Liver (tissue), 3 donors: ENCODE measurements at regions not wholly inside any gene's neighbourhood (a gene's known extent, or its start where the extent isn't known, plus 50 kb on each side); places are given as distances from the start of the nearest gene placed in this dataset.

ENCODE experiments used
- ATF3 ChIP-seq: IDR thresholded peaks from 2 replicates; pipeline ENCODE4 v1.6.1; 2016; ENCODE audit warnings: antibody characterized with exemption
- CTCF ChIP-seq: fragments of 150-350 bp; IDR thresholded peaks from 2 replicates; pipeline ENCODE4 v1.5.1; 2017; ENCODE audit warnings: improper control_type of control experiment, low read depth, low read length; ENCODE audit not compliant: missing input control
- EGR1 ChIP-seq, 2 donors: IDR thresholded peaks; 2 replicates each; pipeline ENCODE4 v1.6.1; 2016 to 2018; ENCODE audit warnings: antibody characterized with exemption in 2 of 2, low read depth in 2 of 2
- FOXA1 ChIP-seq: IDR thresholded peaks from 2 replicates; pipeline ENCODE4 v1.6.1; 2016; ENCODE audit warnings: antibody characterized with exemption
- GABPA ChIP-seq, 2 donors: IDR thresholded peaks in 1 of 2; conservative IDR thresholded peaks in 1 of 2; 2 replicates each; pipeline ENCODE4 v1.6.1; 2016; ENCODE audit warnings: antibody characterized with exemption in 2 of 2, mild to moderate bottlenecking in 1 of 2, moderate library complexity in 1 of 2
- JUND ChIP-seq, 2 donors: IDR thresholded peaks; 2 replicates each; pipeline ENCODE4 v1.6.1; 2016; ENCODE audit warnings: antibody characterized with exemption in 2 of 2
- MAX ChIP-seq: IDR thresholded peaks from 2 replicates; pipeline ENCODE4 v1.6.1; 2016; ENCODE audit warnings: antibody characterized with exemption
- RAD21 ChIP-seq, 2 donors: IDR thresholded peaks; 2 replicates each; pipeline ENCODE4 v1.6.1; 2016; ENCODE audit warnings: antibody characterized with exemption in 2 of 2, mild to moderate bottlenecking in 2 of 2
- REST ChIP-seq: IDR thresholded peaks from 2 replicates; pipeline ENCODE4 v1.6.1; 2016; ENCODE audit warnings: antibody characterized with exemption, mild to moderate bottlenecking
- TAF1 ChIP-seq: conservative IDR thresholded peaks from 2 replicates; pipeline ENCODE4 v1.6.1; 2016; ENCODE audit warnings: antibody characterized with exemption, mild to moderate bottlenecking
- YY1 ChIP-seq: IDR thresholded peaks from 2 replicates; pipeline ENCODE4 v1.6.1; 2016; ENCODE audit warnings: antibody characterized with exemption, mild to moderate bottlenecking
- donor health status: healthy.
- donor health status: healthy.

GRCh38 chr22:46068181-46068592 lies 82.1 kb upstream of the PPARA start:
- TF ChIP-seq ATF3 (no peak), CTCF (no peak), MAX (no peak), REST (no peak), EGR1 (IDR thresholded peaks at IDR 0.05; ENCODE audit: low read depth in 2 of 2) (no peak), GABPA (IDR thresholded peaks at IDR 0.05 in 1 of 2, conservative IDR thresholded peaks at IDR 0.05 in 1 of 2) (no peak), TAF1 (no peak), RAD21 (IDR thresholded peaks at IDR 0.05) (no peak), YY1 (no peak), FOXA1 (no peak), JUND (IDR thresholded peaks at IDR 0.05) (no peak)
